Lower lobe of right lung (tissue), 2 donors: ENCODE measurements at regions not wholly inside any gene's neighbourhood (a gene's known extent, or its start where the extent isn't known, plus 50 kb on each side); places are given as distances from the start of the nearest gene placed in this dataset.

ENCODE experiments used
- ATAC-seq, 2 donors: fragments of 200-7000 bp; cut with Tn5 transposase; one replicate each; pipeline ENCODE4 v1.9.1; 2020 to 2022; ENCODE audit warnings: mild to moderate bottlenecking in 2 of 2, moderate library complexity in 2 of 2
- DNase-seq: peaks from one replicate; pipeline ENCODE4 v3.0.0-alpha.2; 2020
- H3K27ac ChIP-seq: fragments of 200-600 bp; one replicate; pipeline ENCODE4 v1.8.0; 2022
- H3K27me3 ChIP-seq: fragments of 200-600 bp; one replicate; pipeline ENCODE4 v1.8.0; 2022; ENCODE audit warnings: low read depth
- H3K36me3 ChIP-seq: fragments of 200-600 bp; one replicate; pipeline ENCODE4 v1.8.0; 2022; ENCODE audit warnings: mild to moderate bottlenecking
- H3K4me1 ChIP-seq: fragments of 200-600 bp; one replicate; pipeline ENCODE4 v1.8.0; 2022
- H3K4me3 ChIP-seq: fragments of 200-600 bp; one replicate; pipeline ENCODE4 v1.8.0; 2022; ENCODE audit warnings: mild to moderate bottlenecking
- H3K9me3 ChIP-seq: fragments of 200-600 bp; one replicate; pipeline ENCODE4 v1.8.0; 2022
- intact Hi-C: fragments of 100-400 bp; cut with DNase I; formaldehyde crosslinking; loops from one replicate; pipeline ENCODE4 v1.11.0; 2022
- TF ChIP-seq, protein P1 (sequence below): fragments of 200-600 bp; IDR thresholded peaks from one replicate; pipeline ENCODE4 v1.8.0; 2022; ENCODE audit warnings: antibody characterized with exemption, mild to moderate bottlenecking
- donor health status: DM: no; HTN: yes; CAD: no; lungs with severe emphysema.

DNA sequence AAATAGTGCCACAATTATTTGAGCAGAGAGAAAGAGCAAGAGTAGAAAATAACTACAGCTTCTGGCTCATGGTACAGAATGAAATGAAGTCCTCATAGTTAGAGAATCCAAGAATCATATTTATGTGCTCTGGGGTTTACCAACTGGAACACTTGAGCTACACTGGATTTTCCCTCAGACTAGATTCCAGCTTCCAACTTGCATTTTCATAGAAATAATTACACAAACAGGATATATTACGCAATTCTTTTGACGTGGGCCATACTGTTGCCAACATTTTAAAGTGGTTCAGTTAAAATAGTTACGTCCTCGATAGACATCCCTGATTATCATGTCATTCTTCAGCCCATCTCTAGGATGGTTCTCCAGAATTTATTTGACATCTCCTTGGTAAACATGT is 129.2 kb downstream of the ETAA1 start:
- TF ChIP-seq, protein P1, sequence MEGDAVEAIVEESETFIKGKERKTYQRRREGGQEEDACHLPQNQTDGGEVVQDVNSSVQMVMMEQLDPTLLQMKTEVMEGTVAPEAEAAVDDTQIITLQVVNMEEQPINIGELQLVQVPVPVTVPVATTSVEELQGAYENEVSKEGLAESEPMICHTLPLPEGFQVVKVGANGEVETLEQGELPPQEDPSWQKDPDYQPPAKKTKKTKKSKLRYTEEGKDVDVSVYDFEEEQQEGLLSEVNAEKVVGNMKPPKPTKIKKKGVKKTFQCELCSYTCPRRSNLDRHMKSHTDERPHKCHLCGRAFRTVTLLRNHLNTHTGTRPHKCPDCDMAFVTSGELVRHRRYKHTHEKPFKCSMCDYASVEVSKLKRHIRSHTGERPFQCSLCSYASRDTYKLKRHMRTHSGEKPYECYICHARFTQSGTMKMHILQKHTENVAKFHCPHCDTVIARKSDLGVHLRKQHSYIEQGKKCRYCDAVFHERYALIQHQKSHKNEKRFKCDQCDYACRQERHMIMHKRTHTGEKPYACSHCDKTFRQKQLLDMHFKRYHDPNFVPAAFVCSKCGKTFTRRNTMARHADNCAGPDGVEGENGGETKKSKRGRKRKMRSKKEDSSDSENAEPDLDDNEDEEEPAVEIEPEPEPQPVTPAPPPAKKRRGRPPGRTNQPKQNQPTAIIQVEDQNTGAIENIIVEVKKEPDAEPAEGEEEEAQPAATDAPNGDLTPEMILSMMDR: no peak
- H3K9me3 ChIP-seq: no peaks in the 10 kb centered on the region
- H3K4me3 ChIP-seq: no peak overlapping the region
- H3K36me3 ChIP-seq: no peaks in the 10 kb centered on the region
- ATAC-seq (peak in 1 of 2 donors; percentile 59), DNase-seq (no peak)
- no peaks in the 10 kb centered on the region for H3K27me3 ChIP-seq
- H3K4me1 ChIP-seq: no peaks in the 10 kb centered on the region
- H3K27ac ChIP-seq: no peak overlapping the region
- intact Hi-C loops: no loop called here

DNA sequence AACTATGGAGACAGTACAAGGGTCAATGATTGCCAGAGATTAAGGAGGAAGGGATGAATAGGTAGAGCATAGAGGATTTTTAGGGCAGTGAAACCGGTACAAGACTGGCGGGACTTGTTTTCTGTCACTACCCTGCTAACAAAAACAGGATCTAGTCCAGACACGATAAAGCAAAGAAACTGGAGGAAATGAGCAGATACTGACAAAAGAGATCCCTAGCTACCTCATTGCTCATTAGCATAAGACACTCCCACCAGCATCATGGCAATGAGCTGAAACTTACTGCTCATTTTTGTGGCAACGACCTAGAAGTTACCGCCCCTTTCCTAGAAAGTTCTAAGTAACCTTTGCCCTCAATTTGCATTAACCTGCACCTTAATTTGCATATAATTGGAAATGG is 131.2 kb downstream of the ETAA1 start:
- intact Hi-C loops: no loop called here
- TF ChIP-seq, protein P1: no peak
- H3K4me1 ChIP-seq: no peaks in the 10 kb centered on the region

DNA sequence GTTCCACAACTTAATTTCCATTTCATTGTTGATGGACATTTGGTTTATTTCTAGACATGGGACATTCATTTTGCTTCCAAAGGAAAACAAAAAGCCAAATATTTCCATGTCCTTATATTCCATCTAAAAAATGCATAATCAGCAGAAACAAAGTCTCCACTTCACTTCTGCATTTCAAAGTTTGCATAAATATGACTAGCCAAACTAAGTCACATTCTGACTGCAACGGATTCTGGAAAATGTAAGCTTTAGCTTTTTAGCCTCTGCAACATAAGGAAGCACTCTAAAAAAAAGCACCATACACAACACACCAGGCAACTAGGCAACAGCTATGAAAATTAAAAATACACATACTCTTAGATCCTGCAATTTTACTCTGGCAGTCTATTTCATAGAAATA is 135.3 kb downstream of the ETAA1 start:
- TF ChIP-seq, protein P1: no peak

More for the DNA sequence above, 131.2 kb downstream of the ETAA1 start:
- H3K27me3 ChIP-seq: no peaks in the 10 kb centered on the region
- no peaks in the 10 kb centered on the region for H3K36me3 ChIP-seq
- no peak overlapping the region for H3K4me3 ChIP-seq
- ATAC-seq: no peak
- H3K9me3 ChIP-seq: no peaks in the 10 kb centered on the region
- DNase-seq: no peak
- H3K27ac ChIP-seq: no peak overlapping the region

DNA sequence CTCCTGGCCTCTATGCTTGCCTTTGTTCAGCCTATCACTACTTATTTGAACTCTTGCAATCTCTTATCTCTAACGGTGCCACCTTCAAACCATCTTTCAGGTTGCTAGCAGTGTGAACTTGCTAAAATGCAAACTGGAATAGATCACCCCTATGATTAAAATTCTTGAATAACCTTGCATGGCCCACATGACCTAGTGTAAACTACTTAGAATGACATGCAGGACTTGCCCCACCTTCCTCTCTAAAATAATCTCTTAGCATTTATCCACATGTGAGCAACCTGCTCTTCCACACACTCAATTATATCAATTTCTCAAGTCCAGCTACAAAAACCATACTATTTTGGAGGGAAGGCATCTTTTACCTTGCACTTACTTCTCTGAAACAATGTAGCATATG is 137.6 kb downstream of the ETAA1 start:
- TF ChIP-seq, protein P1: no peak

More for the DNA sequence above, 135.3 kb downstream of the ETAA1 start:
- no peak for ATAC-seq
- Histone ChIP-seq H3K4me1 (no peaks in the 10 kb centered on the region), H3K27me3 (no peaks in the 10 kb centered on the region), H3K27ac (no peak overlapping the region), H3K9me3 (no peaks in the 10 kb centered on the region), H3K4me3 (no peak overlapping the region), H3K36me3 (no peaks in the 10 kb centered on the region)
- intact Hi-C loops: no loop called here
- DNase-seq: no peak

DNA sequence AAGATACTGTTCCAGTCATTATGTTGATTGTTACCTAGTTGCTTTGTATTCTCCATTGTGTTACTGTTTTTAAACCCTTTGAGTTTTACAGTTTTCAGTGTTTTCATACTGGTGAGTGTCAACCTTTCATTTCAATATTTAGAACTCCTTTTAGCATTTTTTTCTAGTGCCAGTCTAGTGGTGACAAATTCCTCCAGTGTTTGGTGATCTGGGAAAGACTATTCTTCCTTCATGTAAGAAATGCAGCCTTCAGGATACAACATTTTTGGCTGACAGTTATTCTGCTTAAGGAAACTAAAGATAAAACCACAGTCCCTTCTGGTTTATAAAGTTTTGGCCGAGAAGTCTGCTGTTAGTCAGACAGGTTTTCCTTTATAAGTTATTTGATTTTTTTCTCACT is 143.8 kb downstream of the ETAA1 start:
- intact Hi-C loops: no loop called here
- Histone ChIP-seq H3K4me3 (no peak overlapping the region), H3K27ac (no peak overlapping the region), H3K4me1 (no peaks in the 10 kb centered on the region), H3K36me3 (no peaks in the 10 kb centered on the region), H3K27me3 (no peaks in the 10 kb centered on the region), H3K9me3 (peaks cover 9% of the 10 kb centered on the region)
- no peak for DNase-seq
- TF ChIP-seq, protein P1: no peak
- ATAC-seq: no peak

More for the DNA sequence above, 137.6 kb downstream of the ETAA1 start:
- Histone ChIP-seq H3K27ac (no peak overlapping the region), H3K4me1 (no peaks in the 10 kb centered on the region), H3K9me3 (peaks cover 9% of the 10 kb centered on the region), H3K36me3 (no peaks in the 10 kb centered on the region), H3K4me3 (no peak overlapping the region), H3K27me3 (no peaks in the 10 kb centered on the region)
- ATAC-seq (no peak), DNase-seq (no peak)
- intact Hi-C loops: no loop called here

DNA sequence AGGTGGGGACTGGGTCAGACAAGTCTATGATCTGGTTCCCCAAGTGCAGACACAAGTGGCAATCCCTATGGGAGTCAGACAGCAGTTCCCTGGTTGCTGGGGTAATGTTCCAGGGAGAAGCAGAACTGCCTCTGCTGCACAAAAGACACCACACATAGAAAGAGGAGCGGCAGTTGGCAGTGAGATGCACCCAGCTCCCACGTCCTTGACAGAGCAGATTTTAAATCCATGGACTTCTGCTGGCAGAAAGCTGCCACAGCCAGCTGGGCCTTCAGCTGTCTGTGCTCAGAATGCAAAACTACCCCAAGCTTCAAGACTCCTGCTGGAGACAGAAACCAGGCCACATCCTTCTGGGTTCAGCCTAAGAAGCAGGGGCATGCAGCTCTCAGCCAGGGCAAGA is 147.2 kb downstream of the ETAA1 start:
- H3K9me3 ChIP-seq: no peaks in the 10 kb centered on the region
- intact Hi-C loops: no loop called here
- no peak overlapping the region for H3K27ac ChIP-seq
- DNase-seq (no peak), ATAC-seq (no peak)
- H3K27me3 ChIP-seq: no peaks in the 10 kb centered on the region
- H3K4me3 ChIP-seq: no peak overlapping the region
- no peaks in the 10 kb centered on the region for H3K4me1 ChIP-seq
- no peaks in the 10 kb centered on the region for H3K36me3 ChIP-seq
- TF ChIP-seq, protein P1: no peak
